GM18909 (cell line): ENCODE measurements at regions not wholly inside any gene's neighbourhood (a gene's known extent, or its start where the extent isn't known, plus 50 kb on each side); places are given as distances from the start of the nearest gene placed in this dataset.

Source experiments
- ATAC-seq: cut with Tn5 transposase; IDR thresholded peaks from one replicate; pipeline ENCODE4 v1.9.1; 2021; ENCODE audit warnings: mild to moderate bottlenecking; ENCODE audit not compliant: unreplicated experiment, poor library complexity

DNA sequence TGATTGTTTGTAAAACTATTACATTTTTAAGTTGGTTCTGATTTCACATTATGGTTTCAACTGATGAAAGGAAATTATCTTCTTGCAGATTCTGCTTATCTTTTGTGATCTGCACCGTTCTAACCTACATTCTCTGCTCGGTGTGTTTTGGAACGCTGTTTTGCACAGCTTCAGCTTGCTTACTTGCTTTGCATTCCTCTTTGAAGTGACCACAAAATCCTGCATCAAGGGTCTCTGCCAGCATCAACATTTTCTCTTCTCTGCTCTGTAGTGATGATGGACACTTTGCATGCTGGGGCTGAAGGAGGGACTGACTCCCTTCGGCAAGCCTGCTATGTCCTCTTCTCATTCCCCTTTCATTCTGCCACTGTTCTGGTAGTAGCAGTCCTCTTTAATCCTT, 485.2 kb downstream of the FBXO15 start:
- ATAC-seq, result no peak

DNA sequence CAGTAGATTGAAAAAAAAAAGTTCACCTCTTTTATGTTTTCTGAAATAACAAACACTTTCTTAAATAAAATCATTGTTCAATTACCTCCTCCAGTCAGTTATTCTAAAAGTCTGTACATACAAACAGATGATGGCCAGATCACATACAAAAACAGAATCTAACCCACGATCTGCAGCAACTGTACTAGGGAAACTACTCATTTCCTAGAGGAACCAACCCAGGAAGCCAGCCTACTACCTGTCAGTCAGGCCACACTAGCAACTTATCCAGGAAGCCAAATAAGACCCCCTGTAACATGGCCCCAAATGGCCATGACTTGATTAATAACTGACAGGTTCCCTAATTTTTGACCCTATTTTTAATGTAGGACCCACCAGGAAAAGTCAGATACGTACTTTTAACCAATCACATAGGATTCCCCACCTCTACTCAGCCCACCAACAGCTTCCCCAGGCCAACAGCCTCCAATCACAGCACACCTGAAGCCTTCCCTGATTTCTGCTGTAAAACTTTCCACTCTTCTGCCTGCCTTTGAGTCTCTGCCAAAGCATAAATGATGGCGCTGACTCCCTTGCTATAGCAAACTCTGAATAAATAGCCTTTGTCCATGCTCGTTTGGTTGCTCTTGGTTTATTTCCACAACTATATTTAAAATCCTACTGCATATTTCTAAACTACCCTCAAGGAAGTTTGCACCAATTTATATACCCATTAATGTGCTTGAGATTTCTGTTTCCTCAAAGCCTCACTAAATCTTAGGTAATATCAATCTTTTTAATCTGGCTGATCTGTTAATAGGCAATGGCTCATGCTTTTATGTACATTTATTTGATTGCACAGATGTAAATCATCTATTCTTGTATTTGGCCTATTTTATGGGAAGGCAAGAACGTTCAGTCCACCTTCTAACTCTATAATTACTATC, 486.4 kb downstream of the FBXO15 start:
- no peak for ATAC-seq

DNA sequence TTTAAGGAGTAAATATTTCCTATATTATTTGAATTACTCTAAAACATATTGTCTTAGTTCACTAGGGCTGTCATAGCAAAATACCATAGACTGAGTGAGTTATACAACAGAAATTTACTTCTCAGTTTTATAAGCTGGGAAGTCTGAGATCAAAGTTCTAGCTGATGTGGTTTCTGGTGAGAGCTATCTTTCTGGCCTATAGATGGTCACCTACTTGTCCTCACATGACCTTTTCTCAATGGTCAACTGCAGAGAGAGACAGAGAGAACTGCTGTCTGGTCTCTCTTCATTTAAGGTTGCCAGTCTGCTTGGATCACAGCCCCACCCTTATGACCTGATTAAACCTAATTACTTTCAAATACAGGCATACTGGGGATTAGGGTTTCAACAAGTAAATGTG, 490.9 kb downstream of the FBXO15 start:
- ATAC-seq, result no peak

DNA sequence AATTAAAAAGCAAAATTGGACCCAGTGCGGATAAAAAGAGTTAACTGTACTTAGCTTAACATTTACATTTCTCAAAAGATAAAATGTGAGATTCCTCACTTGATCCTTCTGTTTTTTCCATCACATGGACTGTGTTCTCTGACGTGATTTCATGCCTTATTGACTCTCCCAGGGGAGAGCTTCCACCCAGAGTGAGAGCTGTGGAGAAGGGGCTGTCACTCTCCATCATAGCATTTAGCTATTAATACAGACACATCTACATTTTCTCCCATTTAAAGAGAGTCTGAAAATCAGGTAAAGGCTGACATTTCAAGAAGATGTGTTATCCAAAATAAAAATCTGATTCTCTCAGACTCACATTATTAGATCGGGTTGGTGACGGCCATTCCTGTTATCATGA, 493.8 kb downstream of the FBXO15 start:
- no peak for ATAC-seq

DNA sequence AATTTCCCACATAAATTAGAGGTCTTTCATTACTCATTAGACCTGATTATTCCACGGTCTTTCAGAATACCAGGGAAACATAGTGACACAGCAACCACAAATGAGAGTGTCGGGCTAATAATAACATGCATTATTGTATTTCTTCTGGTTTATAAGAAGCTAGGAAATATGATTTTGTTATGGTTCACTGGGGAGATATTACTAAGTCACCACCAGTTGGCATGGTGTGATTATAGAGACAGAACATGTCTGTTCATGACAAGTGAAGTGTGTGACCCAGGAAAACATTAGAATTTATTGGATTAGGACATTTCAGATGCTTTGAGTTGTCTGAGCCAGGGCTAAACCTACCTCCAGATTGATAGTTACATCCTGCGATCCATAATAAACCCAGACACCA, 494.4 kb downstream of the FBXO15 start:
- no peak for ATAC-seq

DNA sequence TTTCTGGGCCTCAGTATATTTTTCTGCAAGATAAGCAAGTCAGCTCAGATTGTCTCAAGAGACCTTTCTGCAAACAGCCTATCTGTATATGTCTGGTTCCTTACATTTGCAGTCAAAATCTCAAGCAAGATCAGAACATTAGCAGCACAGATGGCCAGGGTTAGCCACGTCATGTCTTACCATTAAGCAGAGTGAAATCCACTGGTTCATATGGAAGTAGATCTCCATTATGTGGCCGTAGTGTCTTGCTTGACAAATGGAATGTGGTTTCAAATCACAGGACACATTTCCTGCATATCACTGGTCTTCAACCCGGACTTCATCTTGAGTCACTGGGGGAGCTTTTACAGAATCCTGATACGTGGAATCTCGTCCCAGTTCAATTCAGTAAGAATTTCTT, 500.2 kb downstream of the FBXO15 start:
- no peak for ATAC-seq

DNA sequence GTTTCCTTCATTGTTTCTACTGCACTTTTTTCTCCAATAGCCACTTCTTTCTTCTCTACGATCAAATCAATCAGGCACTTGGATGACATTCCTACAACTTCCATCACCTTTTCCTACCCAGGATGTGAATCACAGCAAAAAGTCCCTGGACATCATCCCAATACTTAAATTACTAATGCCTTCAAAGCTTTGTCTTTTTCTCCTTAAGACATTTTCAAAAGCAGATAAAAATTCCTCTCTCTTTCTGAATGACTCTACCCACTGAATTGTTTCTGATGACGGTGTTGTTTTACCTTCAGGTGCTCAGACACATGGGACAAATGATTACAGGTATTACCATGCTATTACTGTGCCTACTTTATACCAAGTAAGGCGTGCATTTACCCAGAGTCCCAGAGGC, 500.9 kb downstream of the FBXO15 start:
- ATAC-seq, result no peak

DNA sequence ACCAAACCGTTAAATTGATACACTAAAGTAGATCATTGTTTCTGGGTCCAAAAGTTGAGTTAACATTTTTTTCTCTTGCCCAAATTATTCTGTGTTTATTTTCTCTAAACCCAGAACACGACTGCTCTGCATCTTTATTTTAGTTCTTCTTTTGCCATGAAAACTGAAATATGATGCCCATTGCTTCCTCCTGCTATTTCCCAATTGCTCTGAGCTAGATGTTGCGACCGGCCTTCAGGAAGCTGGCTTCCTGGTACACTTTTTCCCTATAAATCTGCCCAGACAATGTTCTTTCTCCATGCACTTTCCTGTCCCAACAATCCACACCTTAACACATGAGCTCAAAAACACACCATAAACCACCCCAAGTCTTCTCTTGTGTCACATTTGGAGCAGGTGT, 501.4 kb downstream of the FBXO15 start:
- no peak for ATAC-seq

DNA sequence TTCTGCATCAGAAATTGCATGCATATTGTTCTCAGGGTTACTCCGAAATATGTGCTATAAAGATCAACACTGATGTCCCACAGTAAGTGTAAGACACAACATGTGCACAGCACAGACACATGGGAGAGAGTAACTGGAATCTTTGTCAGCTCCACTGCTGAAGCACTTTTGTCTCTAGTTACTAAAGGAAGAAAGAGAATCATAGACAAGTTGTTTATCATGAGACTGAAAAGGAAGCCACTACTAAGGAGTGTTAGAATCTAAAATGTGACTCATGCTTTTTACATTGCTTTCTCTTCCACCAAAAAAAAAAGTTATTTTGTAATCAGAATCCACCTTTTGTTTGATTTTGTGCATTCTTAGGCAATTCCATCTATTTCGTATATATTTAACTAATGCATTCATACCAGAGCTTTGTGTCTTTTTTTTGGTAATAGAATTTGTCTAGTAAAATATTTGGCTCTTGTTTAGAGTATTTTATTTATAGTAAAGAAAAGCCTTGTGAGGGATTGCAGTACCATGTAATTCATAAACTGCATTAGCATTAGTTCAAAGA, 502.4 kb downstream of the FBXO15 start:
- ATAC-seq, result no peak

DNA sequence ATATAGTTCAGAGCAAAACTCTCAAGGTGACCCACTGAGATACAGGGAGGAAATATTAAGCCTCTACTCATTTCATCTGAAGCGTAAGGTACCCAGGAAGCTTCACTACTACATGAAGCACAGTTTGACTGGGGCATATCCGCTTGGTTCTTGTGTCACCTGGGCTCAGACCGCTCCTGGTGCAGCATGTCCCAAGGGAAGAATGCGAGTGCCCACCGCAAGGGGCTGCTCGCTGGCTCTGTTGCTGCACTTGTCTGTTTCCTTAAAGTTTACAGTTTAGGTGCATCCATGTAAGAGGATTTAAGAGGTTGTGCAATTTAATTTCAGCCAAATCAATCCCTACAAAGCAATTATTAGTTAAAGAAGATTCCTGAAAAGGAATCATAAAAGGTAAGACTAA, 507.8 kb downstream of the FBXO15 start:
- no peak for ATAC-seq

DNA sequence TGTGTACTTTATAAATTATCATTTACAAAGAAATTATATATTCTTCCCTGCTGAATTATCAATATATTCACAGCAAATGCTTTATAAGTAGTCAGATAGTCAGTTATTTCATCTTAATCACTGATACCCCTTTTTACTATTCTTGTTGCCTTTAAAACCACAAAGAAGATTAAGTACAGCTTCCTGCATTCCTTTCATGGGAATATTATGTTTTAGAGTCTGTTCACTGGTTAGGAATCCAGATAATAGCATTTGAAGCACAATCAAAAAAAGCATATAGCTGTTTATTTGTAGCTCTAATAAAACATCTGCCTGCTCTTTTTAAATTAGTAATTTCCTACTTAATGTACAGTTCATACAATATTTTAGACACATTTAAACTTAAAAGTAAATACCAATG, 508.9 kb downstream of the FBXO15 start:
- no peak for ATAC-seq

DNA sequence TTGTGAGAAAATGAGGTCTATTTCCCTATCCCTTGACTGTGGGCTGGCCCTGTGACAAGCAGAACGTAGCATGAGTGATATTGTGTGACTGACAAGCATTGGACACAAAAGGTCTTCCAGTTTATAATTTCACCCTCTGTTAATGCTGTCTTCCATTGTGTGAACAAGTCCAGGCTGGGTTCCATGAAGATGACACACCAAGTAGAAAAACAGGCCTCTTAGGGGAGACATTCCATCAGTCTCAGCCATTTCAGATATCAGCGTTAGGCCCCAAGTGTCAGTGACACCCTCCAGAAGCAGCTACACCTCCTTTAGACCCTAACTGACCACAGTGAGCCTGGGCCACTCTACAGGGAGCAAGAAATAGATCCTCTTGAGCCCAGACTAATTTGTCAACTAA, 511.3 kb downstream of the FBXO15 start:
- ATAC-seq, result no peak

DNA sequence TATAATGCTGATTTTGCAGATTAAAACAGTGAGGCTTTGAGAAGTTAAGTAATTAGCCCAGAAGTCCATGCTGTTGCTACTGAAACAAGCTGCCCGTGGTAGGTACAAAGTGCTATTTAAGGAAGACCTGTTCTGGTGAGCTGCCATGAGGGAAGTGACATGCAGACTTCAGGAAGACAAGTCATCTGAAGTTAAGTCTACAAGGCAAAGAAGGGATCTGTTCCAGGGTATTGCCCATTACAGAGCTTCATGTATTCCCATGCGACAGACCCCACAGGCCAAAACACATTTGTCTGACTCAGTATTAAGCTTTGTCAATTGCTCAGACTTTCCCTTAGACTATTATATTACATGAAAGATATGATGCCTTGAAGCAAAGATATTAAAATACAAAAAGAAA, 520.8 kb downstream of the FBXO15 start:
- ATAC-seq, result no peak

DNA sequence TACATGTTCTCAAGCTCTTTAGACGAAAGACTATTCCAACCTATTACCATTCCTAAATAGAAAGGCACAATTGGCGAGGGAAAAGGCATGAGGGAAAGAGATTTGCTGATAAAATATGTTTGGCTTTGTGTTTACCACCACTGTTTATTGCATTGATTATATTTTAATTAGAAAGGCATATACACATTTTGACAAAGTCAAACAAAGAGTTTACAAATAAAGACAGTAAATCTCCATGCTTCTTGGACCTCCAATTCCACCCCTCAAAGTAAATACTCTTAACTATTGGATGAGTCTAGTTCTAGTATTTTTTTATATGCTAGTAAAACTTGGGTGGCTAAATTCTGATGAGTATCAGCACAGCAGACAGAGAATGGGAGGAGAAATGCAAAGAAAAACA, 521.4 kb downstream of the FBXO15 start:
- ATAC-seq, result no peak

DNA sequence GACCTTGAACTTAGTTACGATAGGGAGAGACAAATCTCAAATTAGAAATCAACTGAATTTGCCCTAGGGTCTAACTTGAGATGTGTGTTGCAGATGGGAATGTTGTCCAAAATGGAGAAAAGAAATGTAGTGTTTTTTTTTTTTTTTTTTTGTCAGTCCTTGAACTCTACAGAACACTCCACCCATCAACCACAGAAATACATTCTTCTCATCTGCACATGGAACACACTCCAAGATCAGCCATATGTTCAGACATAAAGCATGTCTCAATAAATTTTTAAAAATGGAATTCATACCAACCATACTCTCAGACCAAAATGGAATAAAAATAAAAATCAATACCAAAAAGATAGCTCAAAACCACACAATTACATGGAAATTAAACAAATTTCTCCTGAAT, 526.5 kb downstream of the FBXO15 start:
- ATAC-seq, result no peak

DNA sequence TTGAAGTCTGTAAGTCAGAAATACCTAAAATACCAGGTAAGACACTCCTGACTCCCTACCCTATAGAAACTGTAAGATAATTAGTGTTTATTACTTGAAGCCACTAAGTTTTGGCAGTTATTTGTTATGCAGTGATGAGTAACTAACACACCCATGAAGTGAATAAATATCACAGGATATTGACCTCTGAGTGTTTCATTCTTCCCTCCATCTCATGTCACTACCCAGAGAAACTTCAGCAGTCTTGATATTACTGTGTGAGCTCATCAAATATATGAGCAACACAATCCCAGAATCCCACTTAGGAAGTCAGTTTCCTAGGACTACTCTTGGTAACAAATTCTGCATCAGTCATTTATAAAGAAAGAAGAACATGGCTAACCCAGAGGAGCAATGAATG, 529.7 kb downstream of the FBXO15 start:
- ATAC-seq, result no peak

DNA sequence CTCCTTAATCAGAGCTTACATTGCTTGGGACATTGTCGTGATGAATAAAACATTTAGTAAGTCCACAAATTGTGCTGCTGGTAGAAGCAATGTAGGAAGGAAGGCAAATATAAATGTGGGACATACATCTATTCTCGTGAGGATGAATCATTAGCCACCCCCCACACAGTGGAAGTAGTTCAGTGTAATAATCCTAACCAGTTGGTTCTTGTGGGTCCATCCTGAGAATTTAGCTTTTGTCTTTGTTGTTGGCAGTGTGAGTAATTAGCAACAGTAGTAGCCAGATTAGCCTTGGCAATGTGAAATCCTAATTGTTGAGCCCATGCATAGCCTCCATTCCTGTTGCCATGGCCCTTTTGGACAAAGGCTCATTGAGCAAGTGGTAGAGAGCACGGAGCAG, 532.1 kb downstream of the FBXO15 start:
- ATAC-seq, result no peak

DNA sequence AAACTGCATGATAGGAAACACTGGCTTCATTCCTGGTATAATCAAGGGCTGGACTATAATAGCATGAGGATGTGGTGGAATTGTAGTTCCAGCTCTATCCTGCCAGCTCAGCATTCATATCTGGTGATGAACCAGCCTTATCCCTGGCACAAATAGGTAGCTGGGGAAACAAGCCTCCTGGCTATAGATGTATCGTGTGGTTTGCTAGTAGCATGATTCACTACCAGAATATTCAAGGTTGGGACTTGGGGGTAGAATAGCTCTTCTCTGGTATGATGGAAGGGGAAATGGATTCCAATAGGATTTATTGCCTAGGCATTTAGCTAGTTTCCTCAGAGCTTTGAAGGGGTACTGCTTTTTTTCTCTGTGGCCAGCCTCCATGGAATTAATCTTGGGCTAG, 532.8 kb downstream of the FBXO15 start:
- ATAC-seq, result no peak

DNA sequence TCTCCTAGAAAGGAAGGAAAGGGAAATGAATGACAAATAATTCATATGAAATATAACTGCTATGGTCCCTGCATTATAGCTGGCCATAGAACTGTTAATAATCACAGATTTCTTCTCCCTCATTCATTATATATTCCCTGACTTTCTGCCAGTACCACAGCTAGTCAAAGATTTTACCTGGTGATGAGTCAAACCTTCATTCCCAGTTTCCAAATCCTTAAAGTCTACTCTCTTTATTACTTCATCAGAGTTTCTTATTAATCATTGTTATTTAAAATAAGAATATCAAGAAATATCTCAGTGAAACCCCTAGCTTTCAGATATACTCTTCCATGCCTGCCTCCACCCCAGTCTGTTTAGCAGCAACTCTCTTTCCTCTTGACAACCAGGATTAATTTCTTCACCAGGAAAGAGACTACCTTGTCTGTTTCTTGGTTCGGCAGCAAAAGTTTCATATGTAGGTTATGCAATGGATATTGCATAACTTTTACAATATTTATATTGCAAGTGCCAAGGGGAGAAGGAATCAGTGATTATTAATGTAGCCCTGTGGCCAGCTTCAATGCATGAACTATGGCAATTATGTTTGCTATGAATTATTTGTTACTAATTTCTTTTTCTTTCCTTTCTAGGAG, 533.8 kb downstream of the FBXO15 start:
- ATAC-seq, result no peak

DNA sequence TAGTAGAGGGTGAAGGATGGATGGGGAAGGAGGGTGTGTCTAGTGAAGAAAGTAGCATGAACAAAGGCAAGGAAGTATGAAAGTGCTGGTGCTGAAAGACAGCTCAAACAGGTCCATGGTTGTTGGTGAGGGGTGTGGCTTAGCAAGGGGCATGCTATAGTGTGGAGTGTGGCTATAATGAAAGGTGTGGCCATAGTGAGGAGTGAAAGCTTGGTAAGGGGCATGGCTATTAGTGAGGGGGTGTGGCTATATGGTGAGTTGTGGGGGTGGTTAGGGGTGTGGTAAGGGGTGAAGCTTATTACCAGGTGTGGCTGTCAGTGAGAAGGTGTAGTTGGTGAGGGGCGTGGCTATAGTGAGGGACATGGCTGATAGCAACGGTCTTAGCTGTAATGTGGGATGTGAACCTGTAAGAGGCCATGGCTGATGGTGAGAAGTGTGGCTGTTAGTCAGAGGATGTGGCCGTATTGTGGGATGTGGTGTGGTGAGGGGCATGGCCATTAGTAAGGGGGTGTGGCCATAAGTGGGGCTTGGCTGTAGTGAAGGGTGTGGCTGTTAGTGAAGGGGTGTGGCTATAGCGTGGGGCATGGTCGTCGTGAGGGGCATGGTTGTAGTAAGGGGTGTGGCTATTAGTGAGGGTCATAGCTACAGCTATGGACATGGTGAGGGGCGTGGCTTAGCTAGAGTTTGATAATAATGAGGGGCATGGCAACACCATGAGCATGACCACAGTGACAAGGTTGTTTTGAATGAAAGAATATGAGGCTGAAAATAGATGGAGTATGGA, 549.6 kb downstream of the FBXO15 start:
- no peak for ATAC-seq

DNA sequence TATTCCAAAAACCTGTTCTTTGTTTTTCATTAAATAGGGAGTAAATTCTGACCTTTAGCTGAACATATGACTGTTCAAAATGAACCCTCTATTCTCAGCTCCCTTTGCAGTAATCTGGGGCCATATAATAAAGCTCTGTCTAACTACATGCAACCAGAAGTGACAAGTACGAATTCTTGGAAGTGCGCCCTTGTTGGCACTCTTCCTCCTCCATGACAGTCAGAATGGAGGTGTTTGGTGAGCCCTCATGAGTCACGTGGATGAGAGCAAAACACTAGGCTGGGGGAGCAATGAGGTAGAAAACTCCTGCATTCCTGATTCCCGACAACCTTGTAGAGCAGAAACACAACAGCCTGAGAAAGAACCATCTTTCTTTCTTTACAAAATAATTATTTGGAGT, 552.9 kb downstream of the FBXO15 start:
- ATAC-seq, result no peak
